ENCODE measurements at regions not wholly inside any gene's neighbourhood (a gene's known extent, or its start where the extent isn't known, plus 50 kb on each side); places are given as distances from the start of the nearest gene placed in this dataset.

- no peak for TF ChIP-seq CTCF (IDR thresholded peaks at IDR 0.05; ENCODE audit: low read depth, low read length)
- DNase-seq (ENCODE audit: extremely low read depth, low read depth) = no peak
Observed at GRCh38 chr2:120673571-120674061, 62.1 kb upstream of the GLI2 start.

GRCh38 chr2:120674246-120675170, 61.2 kb upstream of the GLI2 start:
- DNase-seq (ENCODE audit: extremely low read depth, low read depth) = no peak
- TF ChIP-seq CTCF (IDR thresholded peaks at IDR 0.05; ENCODE audit: low read depth, low read length) = no peak

- TF ChIP-seq CTCF (IDR thresholded peaks at IDR 0.05; ENCODE audit: low read depth, low read length) = peak; percentile 73
Observed at GRCh38 chr2:120675460-120676130, 60.1 kb upstream of the GLI2 start.

GRCh38 chr2:120677221-120677620, 58.4 kb upstream of the GLI2 start:
- no peak for DNase-seq (ENCODE audit: extremely low read depth, low read depth)
- no peak for TF ChIP-seq CTCF (IDR thresholded peaks at IDR 0.05; ENCODE audit: low read depth, low read length)

More at GRCh38 chr2:120675460-120676130, 60.1 kb upstream of the GLI2 start:
- DNase-seq (ENCODE audit: extremely low read depth, low read depth) = no peak

- DNase-seq (ENCODE audit: extremely low read depth, low read depth) = no peak
Observed at GRCh38 chr2:120677696-120678247, 57.9 kb upstream of the GLI2 start.

GRCh38 chr2:120678251-120678650, 57.4 kb upstream of the GLI2 start:
- no peak for TF ChIP-seq CTCF (IDR thresholded peaks at IDR 0.05; ENCODE audit: low read depth, low read length)
- DNase-seq (ENCODE audit: extremely low read depth, low read depth) = no peak

More at GRCh38 chr2:120677696-120678247, 57.9 kb upstream of the GLI2 start:
- no peak for TF ChIP-seq CTCF (IDR thresholded peaks at IDR 0.05; ENCODE audit: low read depth, low read length)

All from AG09319 (cell line).